ENCODE measurements at regions not wholly inside any gene's neighbourhood (a gene's known extent, or its start where the extent isn't known, plus 50 kb on each side); places are given as distances from the start of the nearest gene placed in this dataset.

DNA sequence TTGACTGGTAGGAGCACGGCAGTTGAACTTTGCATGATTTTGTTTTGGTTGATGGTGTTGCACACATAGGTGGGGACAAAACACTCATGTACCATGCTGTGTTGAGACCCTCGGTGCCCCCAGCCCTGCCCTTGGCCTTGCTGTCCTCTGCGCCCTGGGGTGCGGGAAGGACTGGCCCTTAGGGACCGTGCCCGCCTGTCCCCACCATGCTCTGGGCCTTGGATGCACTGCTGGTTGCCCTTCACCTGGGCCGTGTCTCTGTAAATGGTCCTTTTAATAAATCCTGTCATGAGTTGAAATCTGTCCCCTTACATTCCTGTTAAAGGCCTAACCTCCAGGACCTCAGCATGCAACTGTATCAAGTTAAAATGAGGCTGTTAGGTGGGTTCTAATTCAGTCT is 102.3 kb upstream of the ANO1 start:
- H3K36me3 ChIP-seq: no peaks in the 10 kb centered on the region
- H3K9me3 ChIP-seq: no peaks in the 10 kb centered on the region
- H3K9ac ChIP-seq: no peak overlapping the region
- peak overlapping the region; percentile 90 for H3K4me2 ChIP-seq
- H4K20me1 ChIP-seq: no peaks in the 10 kb centered on the region
- no peak overlapping the region for H3K4me3 ChIP-seq
- H3K27ac ChIP-seq: peak overlapping the region; percentile 96
- TF ChIP-seq Cebpa-rat (IDR thresholded peaks at IDR 0.05): no peak
- H3K4me1 ChIP-seq: peaks cover 95% of the 10 kb centered on the region
- no peaks in the 10 kb centered on the region for H3K27me3 ChIP-seq

DNA sequence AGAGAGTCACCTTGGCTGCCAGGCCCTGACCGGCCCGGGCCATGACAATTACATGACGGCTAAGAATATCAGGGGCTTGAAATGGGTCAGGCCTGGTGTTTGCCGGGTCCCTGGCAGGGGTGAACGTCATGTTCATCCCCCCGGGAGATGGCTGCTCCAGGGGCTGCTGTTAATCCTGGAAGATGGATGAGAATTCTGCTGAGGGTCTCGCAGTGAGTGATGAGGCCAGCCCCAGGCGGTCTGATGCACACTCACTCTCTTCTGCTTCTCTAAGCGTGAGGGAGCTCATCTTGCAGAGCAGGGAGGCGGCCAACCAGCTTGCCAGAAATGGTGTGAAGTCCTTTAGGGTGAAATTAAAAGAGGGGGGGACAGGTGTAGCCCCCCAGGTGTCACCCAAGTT is 101.3 kb upstream of the ANO1 start:
- no peak overlapping the region for H3K4me3 ChIP-seq

DNA sequence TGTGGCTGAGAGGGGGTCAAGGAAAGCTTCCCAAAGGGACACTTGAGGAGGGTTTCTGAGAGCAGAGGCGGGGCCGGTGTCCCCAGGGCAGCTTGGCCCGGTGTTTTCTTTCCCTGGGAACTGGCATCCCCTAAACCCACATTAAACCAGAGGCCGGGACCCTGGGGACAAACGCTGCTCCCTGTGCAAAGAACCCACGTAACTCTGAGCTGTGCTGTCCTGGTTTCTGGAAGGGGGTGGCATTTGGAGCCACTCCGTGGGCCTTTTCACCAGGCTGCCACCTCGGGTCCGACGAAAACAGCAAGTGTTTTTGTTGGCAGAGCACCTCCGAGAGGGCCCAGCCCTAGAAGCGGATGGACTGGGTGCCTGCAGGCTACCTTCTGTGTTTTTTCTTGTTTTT is 100.2 kb upstream of the ANO1 start:
- Histone ChIP-seq H3K9me3 (no peaks in the 10 kb centered on the region), H3K4me3 (no peak overlapping the region), H3K9ac (peak overlapping the region; percentile 49; the same call in 1 of the 2 replicates), H3K27ac (peak overlapping the region; percentile 59; the same call in 1 of the 2 replicates), H3K27me3 (no peaks in the 10 kb centered on the region), H3K4me2 (peak overlapping the region; percentile 70), H3K36me3 (no peaks in the 10 kb centered on the region), H3K4me1 (peaks cover 92% of the 10 kb centered on the region), H4K20me1 (no peaks in the 10 kb centered on the region)
- TF ChIP-seq Cebpa-rat (IDR thresholded peaks at IDR 0.05): no peak

More for the DNA sequence above, 101.3 kb upstream of the ANO1 start:
- Histone ChIP-seq H3K9ac (no peak overlapping the region), H3K4me2 (peak overlapping the region; percentile 70), H3K9me3 (no peaks in the 10 kb centered on the region), H3K36me3 (no peaks in the 10 kb centered on the region), H3K4me1 (peaks cover 92% of the 10 kb centered on the region), H4K20me1 (no peaks in the 10 kb centered on the region), H3K27me3 (no peaks in the 10 kb centered on the region), H3K27ac (peak overlapping the region; percentile 59; the same call in 1 of the 2 replicates)
- no peak for TF ChIP-seq Cebpa-rat (IDR thresholded peaks at IDR 0.05)

DNA sequence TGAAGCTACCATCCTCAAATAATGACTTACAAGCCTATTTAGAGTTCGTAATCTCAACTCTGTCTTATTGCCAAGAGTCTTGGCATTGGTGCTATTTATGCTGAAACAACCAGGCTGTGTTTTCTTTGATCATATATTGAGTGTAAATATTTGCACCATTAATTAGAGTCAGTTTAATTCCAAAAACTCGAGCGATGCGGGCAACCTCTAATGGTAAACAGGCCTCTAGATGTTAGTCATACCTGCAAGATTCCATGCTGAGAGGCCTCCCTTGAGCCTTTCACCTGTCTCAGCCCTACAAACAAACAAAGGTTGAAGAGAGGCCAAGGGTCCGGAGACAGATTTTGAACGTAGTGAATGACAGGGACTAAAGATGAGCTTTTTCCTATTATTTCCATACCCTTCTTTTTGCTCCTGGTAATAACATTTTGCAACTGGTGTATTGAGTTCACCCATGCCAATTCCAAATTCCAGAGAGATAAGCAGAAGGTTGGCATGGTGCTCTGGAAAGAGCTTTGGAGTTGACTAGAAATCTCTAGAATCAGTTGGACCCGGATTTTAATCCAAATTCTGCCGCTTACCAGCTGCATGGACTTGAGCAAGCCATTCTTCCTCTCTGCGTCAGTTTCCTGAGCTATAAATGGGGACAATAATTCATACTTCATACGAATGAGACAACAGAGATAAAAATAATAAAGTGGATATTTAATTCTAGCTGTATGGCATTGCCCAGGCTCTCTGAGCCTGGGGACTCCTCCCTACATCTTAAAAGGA is 99.1 kb upstream of the ANO1 start:
- Histone ChIP-seq H3K27me3 (no peaks in the 10 kb centered on the region), H3K4me3 (no peak overlapping the region), H3K9me3 (no peaks in the 10 kb centered on the region), H3K4me1 (peaks cover 92% of the 10 kb centered on the region), H4K20me1 (no peaks in the 10 kb centered on the region), H3K4me2 (peak overlapping the region; percentile 53), H3K9ac (no peak overlapping the region), H3K27ac (no peak overlapping the region), H3K36me3 (no peaks in the 10 kb centered on the region)
- no peak for TF ChIP-seq Cebpa-rat (IDR thresholded peaks at IDR 0.05)

DNA sequence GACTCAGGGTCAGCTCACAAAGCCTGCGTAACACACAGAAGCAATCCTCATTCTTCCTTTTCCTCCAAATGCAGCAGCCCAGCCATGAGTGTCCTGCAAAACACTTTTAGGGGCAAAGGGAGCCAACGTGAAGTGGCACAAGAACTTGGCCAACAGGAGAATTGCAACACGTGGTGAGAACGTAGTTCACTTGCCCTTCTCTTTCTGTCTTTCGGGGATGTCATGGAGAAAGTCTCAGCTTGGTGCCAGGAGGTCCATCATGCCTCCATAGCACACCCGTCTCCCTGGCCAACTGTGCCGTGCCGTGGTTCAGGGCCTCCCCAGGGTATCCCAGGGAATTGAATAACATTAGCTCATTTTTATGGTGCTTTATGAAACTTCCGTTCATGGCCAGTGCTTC is 98.5 kb upstream of the ANO1 start:
- no peak for TF ChIP-seq Cebpa-rat (IDR thresholded peaks at IDR 0.05)
- Histone ChIP-seq H3K9ac (no peak overlapping the region), H3K4me3 (no peak overlapping the region), H3K36me3 (no peaks in the 10 kb centered on the region), H3K9me3 (no peaks in the 10 kb centered on the region), H4K20me1 (no peaks in the 10 kb centered on the region), H3K4me1 (peaks cover 92% of the 10 kb centered on the region), H3K27me3 (no peaks in the 10 kb centered on the region), H3K4me2 (peak overlapping the region; percentile 53), H3K27ac (no peak overlapping the region)

DNA sequence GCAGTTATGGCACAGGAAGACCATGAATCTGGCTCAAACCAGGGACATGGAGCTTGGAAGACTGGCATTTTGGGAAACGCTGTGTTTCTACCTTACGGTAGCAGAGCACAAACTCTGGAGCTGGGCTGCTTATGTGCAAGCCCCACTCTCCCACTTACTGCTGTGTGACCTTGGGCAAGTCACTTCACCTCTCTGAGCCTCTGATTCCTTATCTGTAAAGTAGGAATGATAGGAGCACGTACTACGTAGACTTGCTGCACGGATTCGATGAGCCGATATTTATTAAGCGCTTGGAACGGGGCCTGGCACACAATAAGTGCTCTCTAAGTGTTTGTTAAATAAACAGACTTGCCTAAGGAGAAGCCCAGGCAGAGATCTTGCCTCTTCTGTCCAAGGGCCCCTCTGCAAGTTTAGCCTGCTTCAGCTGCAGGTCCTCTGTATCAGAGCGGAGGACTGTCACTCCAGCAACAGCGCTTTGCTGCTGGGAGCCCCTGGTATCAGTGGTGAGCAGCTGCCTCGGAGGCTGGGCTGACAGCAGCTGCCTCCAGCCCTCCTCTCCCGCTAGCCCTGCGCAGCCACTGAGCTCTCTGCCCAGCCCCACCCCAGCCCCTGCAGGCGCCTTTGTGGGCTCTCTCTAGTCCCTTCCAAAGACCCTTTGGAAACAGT is 96.9 kb upstream of the ANO1 start:
- peaks cover 92% of the 10 kb centered on the region for H3K4me1 ChIP-seq
- H3K36me3 ChIP-seq: no peaks in the 10 kb centered on the region
- H4K20me1 ChIP-seq: no peaks in the 10 kb centered on the region
- TF ChIP-seq Cebpa-rat (IDR thresholded peaks at IDR 0.05): no peak
- no peaks in the 10 kb centered on the region for H3K9me3 ChIP-seq
- H3K4me2 ChIP-seq: no peak overlapping the region; the same call in 1 of the 2 replicates
- no peak overlapping the region for H3K27ac ChIP-seq
- no peak overlapping the region for H3K9ac ChIP-seq
- H3K4me3 ChIP-seq: no peak overlapping the region
- peaks cover 3% of the 10 kb centered on the region; the same call in 1 of the 2 replicates for H3K27me3 ChIP-seq

DNA sequence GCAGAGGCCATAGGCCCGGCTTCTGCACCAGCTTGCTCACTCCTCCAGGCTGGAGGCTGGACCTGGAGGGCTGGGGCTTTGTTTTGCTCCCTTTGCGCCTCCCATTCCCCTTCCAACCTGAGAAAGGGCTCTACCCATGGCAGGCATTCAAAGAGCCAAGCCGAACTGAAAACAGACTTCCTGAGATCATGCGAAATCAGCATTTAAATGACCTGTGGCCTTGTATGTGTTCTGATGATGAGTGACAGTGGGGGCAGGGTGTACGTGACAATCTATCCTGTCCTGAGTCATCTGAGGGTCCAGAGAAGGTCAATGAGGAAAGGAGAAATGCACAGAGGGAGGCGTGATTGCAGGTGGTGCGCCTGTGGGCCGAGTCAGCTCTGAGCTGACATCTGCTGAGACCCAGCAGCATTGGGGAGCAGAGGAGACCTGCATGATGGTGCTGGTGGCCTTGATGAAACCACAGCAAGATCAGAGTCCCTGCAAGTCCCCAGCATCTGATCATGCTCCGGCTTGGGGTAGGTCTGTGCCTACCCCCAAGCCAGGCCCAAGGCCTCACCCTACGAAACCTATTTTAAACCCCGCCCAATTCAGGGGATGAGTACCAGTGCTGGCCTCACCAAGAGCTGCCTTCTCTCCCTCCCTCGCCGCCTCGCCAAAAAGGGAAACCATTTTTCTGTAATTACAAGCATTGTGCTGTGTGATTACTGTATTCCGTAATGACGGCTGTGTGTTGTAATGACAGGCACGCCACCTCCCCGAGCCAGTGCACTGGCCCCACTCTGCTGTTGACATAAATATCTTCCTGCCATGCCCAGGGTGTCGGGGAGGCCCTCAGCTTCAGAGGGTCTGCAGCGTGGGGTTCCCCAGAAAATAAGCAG is 95.2 kb upstream of the ANO1 start:
- no peaks in the 10 kb centered on the region for H3K36me3 ChIP-seq
- H3K9ac ChIP-seq: no peak overlapping the region
- H3K4me2 ChIP-seq: peak overlapping the region; percentile 100

DNA sequence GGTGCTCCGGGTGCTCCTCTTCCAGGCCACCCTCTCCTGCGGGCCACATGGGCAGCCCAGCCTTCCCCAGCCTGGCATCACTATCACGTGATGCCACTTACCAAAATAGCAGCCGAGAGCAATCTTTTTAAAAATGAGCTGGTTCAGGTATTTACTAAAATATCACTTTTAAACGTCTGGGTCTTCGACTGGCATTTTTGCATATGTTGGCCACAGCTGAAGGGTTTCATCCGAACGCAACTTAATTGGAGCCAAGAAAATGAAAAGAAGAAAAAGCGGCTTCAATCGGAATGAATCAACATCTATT is 94.6 kb upstream of the ANO1 start:
- Histone ChIP-seq H3K4me3 (no peak overlapping the region), H4K20me1 (no peaks in the 10 kb centered on the region), H3K4me2 (peak overlapping the region; percentile 100), H3K4me1 (peaks cover 92% of the 10 kb centered on the region), H3K36me3 (no peaks in the 10 kb centered on the region), H3K9me3 (no peaks in the 10 kb centered on the region), H3K27ac (peak overlapping the region; percentile 2; the same call in 1 of the 2 replicates), H3K27me3 (peaks cover 3% of the 10 kb centered on the region; the same call in 1 of the 2 replicates), H3K9ac (no peak overlapping the region)
- TF ChIP-seq Cebpa-rat (IDR thresholded peaks at IDR 0.05): no peak

More for the DNA sequence above, 95.2 kb upstream of the ANO1 start:
- H3K9me3 ChIP-seq: no peaks in the 10 kb centered on the region
- no peaks in the 10 kb centered on the region for H4K20me1 ChIP-seq
- H3K4me3 ChIP-seq: no peak overlapping the region
- peak overlapping the region; percentile 2; the same call in 1 of the 2 replicates for H3K27ac ChIP-seq
- peaks cover 92% of the 10 kb centered on the region for H3K4me1 ChIP-seq
- TF ChIP-seq Cebpa-rat (IDR thresholded peaks at IDR 0.05): no peak
- peaks cover 3% of the 10 kb centered on the region; the same call in 1 of the 2 replicates for H3K27me3 ChIP-seq

DNA sequence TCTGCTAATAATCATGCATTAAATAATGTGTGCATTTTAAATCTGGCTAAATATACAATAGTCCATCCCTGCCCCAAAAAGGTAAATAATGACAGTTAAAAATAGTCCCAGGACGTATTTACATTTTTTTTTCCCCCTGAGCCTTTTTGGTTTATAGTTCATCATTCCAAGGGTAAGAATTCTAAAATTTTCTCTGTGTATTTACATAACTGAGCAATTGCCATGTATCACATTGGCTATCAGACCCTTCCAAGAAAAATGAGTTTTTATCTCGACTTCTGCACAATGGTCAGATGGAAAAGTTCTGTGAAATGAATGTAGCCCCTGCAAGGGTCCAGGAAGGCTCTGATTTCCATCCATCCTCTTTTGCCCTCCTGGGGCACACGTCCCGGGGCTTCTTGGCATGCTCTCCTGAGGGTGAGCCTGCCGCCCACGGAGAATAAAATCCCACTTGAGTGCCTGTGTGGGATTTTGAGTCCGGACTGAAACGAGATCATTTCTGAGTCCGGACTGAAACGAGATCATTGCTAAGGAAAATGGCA is 94.1 kb upstream of the ANO1 start:
- Histone ChIP-seq H3K4me1 (peaks cover 93% of the 10 kb centered on the region), H3K4me2 (peak overlapping the region; percentile 100), H3K9me3 (no peaks in the 10 kb centered on the region), H4K20me1 (no peaks in the 10 kb centered on the region), H3K27me3 (peaks cover 3% of the 10 kb centered on the region; the same call in 1 of the 2 replicates), H3K4me3 (peak overlapping the region; percentile 73; the same call in 1 of the 2 replicates), H3K36me3 (no peaks in the 10 kb centered on the region), H3K9ac (0 out of 2 replicates have a peak overlapping the region, but pooled peaks have one; percentile 82), H3K27ac (peak overlapping the region; percentile 52; the same call in 1 of the 2 replicates)
- no peak for TF ChIP-seq Cebpa-rat (IDR thresholded peaks at IDR 0.05)
